ENCODE measurements at regions not wholly inside any gene's neighbourhood (a gene's known extent, or its start where the extent isn't known, plus 50 kb on each side); places are given as distances from the start of the nearest gene placed in this dataset.

DNA sequence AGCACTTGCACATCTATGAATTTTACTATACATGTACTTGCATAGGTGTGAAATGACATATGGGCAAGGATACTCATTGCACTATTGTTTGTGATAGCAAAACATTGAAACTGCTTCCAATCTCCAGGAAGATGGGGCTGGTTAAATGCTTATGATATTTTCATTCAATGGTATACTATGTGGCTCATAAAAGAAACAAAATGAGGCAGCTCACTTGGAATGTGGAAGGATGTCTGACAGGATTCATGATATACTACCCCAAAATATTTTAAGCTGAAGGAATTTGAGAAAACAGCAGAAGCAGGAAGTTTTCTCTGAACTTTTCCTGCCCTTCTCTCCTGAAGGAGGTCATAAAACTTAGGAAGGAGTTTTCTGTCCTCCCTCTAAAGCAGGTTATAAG lies 99.6 kb upstream of the CAST start:
- TF ChIP-seq, protein P1, sequence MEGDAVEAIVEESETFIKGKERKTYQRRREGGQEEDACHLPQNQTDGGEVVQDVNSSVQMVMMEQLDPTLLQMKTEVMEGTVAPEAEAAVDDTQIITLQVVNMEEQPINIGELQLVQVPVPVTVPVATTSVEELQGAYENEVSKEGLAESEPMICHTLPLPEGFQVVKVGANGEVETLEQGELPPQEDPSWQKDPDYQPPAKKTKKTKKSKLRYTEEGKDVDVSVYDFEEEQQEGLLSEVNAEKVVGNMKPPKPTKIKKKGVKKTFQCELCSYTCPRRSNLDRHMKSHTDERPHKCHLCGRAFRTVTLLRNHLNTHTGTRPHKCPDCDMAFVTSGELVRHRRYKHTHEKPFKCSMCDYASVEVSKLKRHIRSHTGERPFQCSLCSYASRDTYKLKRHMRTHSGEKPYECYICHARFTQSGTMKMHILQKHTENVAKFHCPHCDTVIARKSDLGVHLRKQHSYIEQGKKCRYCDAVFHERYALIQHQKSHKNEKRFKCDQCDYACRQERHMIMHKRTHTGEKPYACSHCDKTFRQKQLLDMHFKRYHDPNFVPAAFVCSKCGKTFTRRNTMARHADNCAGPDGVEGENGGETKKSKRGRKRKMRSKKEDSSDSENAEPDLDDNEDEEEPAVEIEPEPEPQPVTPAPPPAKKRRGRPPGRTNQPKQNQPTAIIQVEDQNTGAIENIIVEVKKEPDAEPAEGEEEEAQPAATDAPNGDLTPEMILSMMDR (IDR thresholded peaks at IDR 0.05 in 4 of 5, conservative IDR thresholded peaks at IDR 0.05 in 1 of 5): no peak
- no peak for TF ChIP-seq POLR2A (IDR thresholded peaks at IDR 0.05)

Data from gastrocnemius medialis (tissue), 4 donors.